GM23248 (cell line): ENCODE measurements at regions not wholly inside any gene's neighbourhood (a gene's known extent, or its start where the extent isn't known, plus 50 kb on each side); places are given as distances from the start of the nearest gene placed in this dataset.

Experiments
- EZH2 ChIP-seq: fragments of 200-600 bp; sonication (generic); IDR thresholded peaks from 2 replicates; pipeline ENCODE4 v1.6.1; 2018; ENCODE audit warnings: antibody characterized with exemption, mild to moderate bottlenecking; ENCODE audit not compliant: insufficient read depth, poor library complexity, severe bottlenecking
- EZH2phosphoT487 ChIP-seq: fragments of 200-600 bp; sonication (generic); IDR thresholded peaks from 2 replicates; pipeline ENCODE4 v1.6.1; 2018; ENCODE audit warnings: antibody characterized with exemption, moderate library complexity, mild to moderate bottlenecking, low read depth; ENCODE audit not compliant: insufficient read depth

GRCh38 chr9:75467142-75467541, 378.8 kb downstream of the OSTF1 start:
- TF ChIP-seq EZH2phosphoT487 = no peak
- no peak for TF ChIP-seq EZH2
